T-helper 17 cell (primary cell): ENCODE measurements at regions not wholly inside any gene's neighbourhood (a gene's known extent, or its start where the extent isn't known, plus 50 kb on each side); places are given as distances from the start of the nearest gene placed in this dataset.

Source experiments
- ATAC-seq: fragments of 150-1000 bp; cut with Tn5 transposase; 2 replicates; pipeline ENCODE4 v1.10.0; 2021; ENCODE audit warnings: mild to moderate bottlenecking, moderate library complexity
- DNase-seq, 3 donors: peaks; one replicate each; pipeline versions ENCODE4 v3.0.0 to v3.0.0-alpha.2; 2020 to 2021
- H3K9me3 ChIP-seq: one replicate; pipeline ENCODE4 v1.7.0; 2013; ENCODE audit warnings: low read length, mild to moderate bottlenecking; ENCODE audit not compliant: control insufficient read depth, poor library complexity, severe bottlenecking
- H3K27ac Mint-ChIP-seq: one replicate; pipeline ENCODE4 v1.8.0; 2022; ENCODE audit warnings: mild to moderate bottlenecking, moderate library complexity, mixed read lengths
- H3K27me3 Mint-ChIP-seq: one replicate; pipeline ENCODE4 v1.8.0; 2022; ENCODE audit warnings: mixed read lengths
- H3K36me3 Mint-ChIP-seq: one replicate; pipeline ENCODE4 v1.8.0; 2022; ENCODE audit warnings: low read depth, mixed read lengths
- H3K4me1 Mint-ChIP-seq: one replicate; pipeline ENCODE4 v1.8.0; 2022; ENCODE audit warnings: mild to moderate bottlenecking, mixed read lengths
- H3K4me3 Mint-ChIP-seq: one replicate; pipeline ENCODE4 v1.8.0; 2022; ENCODE audit warnings: mild to moderate bottlenecking, moderate library complexity, mixed read lengths

DNA sequence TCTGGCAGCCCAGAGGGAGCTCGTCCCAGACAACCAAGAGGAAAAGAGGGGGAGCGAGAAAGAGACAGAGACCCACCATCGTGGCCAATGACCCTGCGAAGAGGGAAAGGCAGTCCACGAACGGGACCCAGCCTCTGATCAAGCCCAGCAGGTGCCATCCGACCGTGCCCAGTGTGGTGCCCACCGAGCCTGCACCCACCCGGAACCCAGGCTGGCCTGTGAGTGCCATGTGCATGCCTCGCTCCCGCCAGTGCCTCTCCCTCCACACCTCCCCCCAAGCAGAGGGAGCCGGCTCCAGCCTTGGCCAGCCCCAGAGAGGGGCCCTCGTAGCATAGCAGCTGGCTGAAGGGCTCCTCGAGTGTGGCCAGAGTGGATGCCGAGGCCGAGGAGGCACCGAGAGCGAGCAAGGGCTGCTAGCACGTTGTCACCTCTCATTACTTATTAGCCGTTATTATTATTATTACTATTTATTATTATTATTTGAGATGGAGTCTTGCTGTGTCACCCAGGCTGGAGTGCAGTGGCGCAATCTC, 130.7 kb upstream of the CHRM3 start:
- H3K4me1 Mint-ChIP-seq = no peaks in the 10 kb centered on the region
- no peaks in the 10 kb centered on the region for H3K36me3 Mint-ChIP-seq
- H3K27me3 Mint-ChIP-seq = peaks cover 7% of the 10 kb centered on the region
- H3K4me3 Mint-ChIP-seq = no peak overlapping the region
- ATAC-seq (no peak), DNase-seq (no peak)
- no peak overlapping the region for H3K27ac Mint-ChIP-seq
- no peaks in the 10 kb centered on the region for H3K9me3 ChIP-seq

DNA sequence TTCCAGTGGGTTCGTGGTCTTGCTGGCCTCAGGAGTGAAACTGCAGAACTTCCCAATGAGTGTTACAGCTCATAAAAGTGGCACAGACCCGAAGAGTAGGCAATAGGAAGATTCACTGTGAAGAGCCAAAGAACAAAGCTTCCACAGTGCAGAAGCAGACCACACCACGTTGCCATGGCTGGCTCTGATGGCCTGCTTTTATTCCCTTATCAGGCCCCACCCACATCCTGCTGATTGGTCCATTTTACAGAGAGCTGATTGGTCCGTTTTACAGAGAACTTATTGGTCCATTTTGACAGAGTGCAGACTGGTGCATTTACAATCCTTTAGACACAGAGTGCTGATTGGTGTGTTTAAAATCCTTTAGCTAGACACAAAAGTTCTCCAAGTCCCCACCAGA, 131.4 kb upstream of the CHRM3 start:
- peaks cover 7% of the 10 kb centered on the region for H3K27me3 Mint-ChIP-seq

DNA sequence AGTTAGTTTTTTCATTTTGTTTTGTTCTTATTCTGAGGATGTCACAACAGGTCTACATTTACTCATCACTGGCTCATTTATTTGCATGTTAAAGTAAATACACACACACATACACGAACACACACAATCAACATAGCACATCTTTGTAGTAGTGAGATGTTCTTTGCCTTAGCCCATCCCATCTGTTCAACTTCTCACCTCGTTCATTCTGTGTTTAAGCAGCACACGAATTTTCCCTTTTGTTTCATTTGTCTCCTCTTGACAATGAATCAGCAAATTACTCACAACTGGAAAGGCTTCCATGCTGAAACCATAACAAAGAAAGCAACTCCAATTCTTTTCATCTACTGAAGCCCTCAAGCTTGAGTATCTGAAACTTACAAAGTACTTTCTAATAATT, 133.3 kb upstream of the CHRM3 start:
- H3K9me3 ChIP-seq = no peaks in the 10 kb centered on the region
- H3K27ac Mint-ChIP-seq = no peak overlapping the region
- H3K4me1 Mint-ChIP-seq = no peaks in the 10 kb centered on the region
- no peaks in the 10 kb centered on the region for H3K27me3 Mint-ChIP-seq
- no peaks in the 10 kb centered on the region for H3K36me3 Mint-ChIP-seq
- no peak overlapping the region for H3K4me3 Mint-ChIP-seq
- no peak for ATAC-seq
- no peak for DNase-seq

More for the DNA sequence above, 131.4 kb upstream of the CHRM3 start:
- no peak overlapping the region for H3K27ac Mint-ChIP-seq
- no peak for DNase-seq
- H3K4me1 Mint-ChIP-seq = no peaks in the 10 kb centered on the region
- ATAC-seq = no peak
- no peak overlapping the region for H3K4me3 Mint-ChIP-seq
- H3K9me3 ChIP-seq = no peaks in the 10 kb centered on the region
- H3K36me3 Mint-ChIP-seq = no peaks in the 10 kb centered on the region

DNA sequence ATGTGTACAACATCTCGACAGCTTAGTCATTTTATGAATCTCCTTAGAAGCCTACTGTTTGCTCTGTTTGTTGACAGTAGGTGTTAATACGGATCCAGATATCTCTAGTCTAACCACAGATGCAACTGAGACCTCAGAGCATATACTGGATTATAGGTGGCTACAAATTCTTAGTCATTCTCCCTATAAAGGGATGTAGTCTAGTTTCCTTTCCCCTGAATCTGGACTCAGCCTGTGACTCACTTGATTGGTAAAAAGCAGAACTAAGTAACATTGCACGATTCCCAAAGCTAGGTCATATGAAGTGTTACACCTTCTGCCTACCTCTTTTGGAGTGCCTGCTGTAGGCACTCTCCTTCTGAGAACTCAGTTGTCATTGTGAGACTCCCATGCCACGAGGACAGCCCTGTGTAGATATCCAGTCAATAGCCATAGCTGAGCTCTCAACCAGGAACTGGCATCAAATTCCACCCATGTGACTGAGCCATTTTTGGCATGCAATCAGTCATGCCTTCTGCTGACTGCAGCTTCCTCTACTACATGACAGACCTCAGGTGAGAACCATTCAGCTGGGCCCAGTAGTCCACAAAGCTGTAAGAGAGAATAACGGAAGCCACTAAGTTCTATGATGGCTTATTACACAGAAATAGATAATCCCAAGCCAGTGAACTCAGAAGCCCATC, 135.9 kb upstream of the CHRM3 start:
- Mint-ChIP-seq H3K27me3 (no peaks in the 10 kb centered on the region), H3K36me3 (no peaks in the 10 kb centered on the region), H3K4me1 (no peaks in the 10 kb centered on the region), H3K27ac (no peak overlapping the region), H3K4me3 (no peak overlapping the region)
- ATAC-seq (no peak), DNase-seq (no peak)
- no peaks in the 10 kb centered on the region for H3K9me3 ChIP-seq

GRCh38 chr1:239247285-239247684, 139.1 kb upstream of the CHRM3 start:
- Mint-ChIP-seq H3K36me3 (no peaks in the 10 kb centered on the region), H3K27ac (no peak overlapping the region), H3K27me3 (no peaks in the 10 kb centered on the region), H3K4me3 (no peak overlapping the region), H3K4me1 (no peaks in the 10 kb centered on the region)
- DNase-seq (no peak), ATAC-seq (no peak)
- H3K9me3 ChIP-seq = no peaks in the 10 kb centered on the region

GRCh38 chr1:239244084-239244483, 142.3 kb upstream of the CHRM3 start:
- Mint-ChIP-seq H3K4me3 (no peak overlapping the region), H3K27ac (no peak overlapping the region), H3K36me3 (no peaks in the 10 kb centered on the region), H3K27me3 (no peaks in the 10 kb centered on the region), H3K4me1 (no peaks in the 10 kb centered on the region)
- DNase-seq (no peak), ATAC-seq (no peak)
- H3K9me3 ChIP-seq = no peaks in the 10 kb centered on the region

DNA sequence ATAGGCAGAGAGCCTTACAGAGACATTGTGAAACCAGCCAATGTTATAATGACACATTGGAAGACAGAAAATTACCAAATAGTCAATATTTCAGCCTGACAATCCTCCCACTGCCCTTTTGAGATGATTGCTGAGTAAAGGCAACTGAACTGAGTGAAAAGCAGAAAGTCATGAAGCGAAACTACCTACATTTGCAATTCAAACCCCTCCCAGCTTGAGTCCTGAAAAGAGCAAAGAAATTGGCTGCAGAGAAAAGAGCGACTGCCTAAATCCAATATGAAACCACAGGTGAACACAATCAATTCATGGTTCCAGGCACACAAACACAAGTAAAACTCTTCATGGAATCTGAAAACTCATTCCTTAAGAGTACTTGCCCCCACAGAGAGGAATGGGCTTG, 143.4 kb upstream of the CHRM3 start:
- H3K4me3 Mint-ChIP-seq = no peak overlapping the region
- H3K27me3 Mint-ChIP-seq = no peaks in the 10 kb centered on the region
- ATAC-seq (no peak), DNase-seq (no peak)
- H3K27ac Mint-ChIP-seq = no peak overlapping the region
- H3K36me3 Mint-ChIP-seq = no peaks in the 10 kb centered on the region
- no peaks in the 10 kb centered on the region for H3K4me1 Mint-ChIP-seq
- H3K9me3 ChIP-seq = no peaks in the 10 kb centered on the region

DNA sequence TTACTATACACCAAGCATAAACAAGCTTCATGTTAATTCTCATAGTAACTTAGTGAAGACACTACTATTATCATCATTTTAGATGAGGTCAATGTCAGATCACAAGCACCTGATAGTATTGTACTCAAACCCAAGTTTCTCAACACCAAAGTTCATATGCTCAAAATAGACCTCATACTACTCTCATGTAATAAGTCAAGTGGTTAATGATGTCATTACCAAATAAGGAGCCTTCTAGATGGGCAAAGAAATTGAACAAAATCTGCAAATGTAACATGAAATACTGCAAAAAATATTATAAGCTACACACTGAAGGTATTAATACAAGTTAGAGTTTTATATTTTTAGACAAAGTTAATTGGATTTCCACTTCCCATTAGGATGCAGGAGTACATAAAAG, 144.0 kb upstream of the CHRM3 start:
- Mint-ChIP-seq H3K27me3 (no peaks in the 10 kb centered on the region), H3K4me3 (no peak overlapping the region), H3K27ac (no peak overlapping the region), H3K4me1 (no peaks in the 10 kb centered on the region), H3K36me3 (no peaks in the 10 kb centered on the region)
- ATAC-seq (no peak), DNase-seq (no peak)
- no peaks in the 10 kb centered on the region for H3K9me3 ChIP-seq

DNA sequence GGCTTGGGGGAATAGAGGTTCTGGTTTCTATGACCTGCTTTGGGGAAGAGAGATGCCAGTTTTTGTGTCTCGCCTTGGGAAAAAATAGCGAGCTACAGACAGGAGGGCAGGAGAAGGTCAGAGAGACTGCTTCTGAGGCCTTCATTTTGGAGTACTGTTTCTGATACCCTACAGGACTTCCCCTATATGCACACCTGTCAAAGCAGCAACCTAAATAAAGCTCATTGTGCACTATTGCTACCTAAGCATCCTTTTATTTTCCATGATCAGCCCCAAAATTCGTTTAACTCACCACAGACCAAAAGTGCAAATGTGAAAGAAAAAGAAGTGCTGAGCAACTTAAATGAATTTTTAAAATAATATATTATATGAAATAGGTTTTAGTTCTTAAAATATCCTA, 145.6 kb upstream of the CHRM3 start:
- no peaks in the 10 kb centered on the region for H3K9me3 ChIP-seq
- no peak for ATAC-seq
- no peaks in the 10 kb centered on the region for H3K4me1 Mint-ChIP-seq
- H3K27me3 Mint-ChIP-seq = no peaks in the 10 kb centered on the region
- DNase-seq = no peak
- no peak overlapping the region for H3K27ac Mint-ChIP-seq
- H3K36me3 Mint-ChIP-seq = no peaks in the 10 kb centered on the region
- no peak overlapping the region for H3K4me3 Mint-ChIP-seq

DNA sequence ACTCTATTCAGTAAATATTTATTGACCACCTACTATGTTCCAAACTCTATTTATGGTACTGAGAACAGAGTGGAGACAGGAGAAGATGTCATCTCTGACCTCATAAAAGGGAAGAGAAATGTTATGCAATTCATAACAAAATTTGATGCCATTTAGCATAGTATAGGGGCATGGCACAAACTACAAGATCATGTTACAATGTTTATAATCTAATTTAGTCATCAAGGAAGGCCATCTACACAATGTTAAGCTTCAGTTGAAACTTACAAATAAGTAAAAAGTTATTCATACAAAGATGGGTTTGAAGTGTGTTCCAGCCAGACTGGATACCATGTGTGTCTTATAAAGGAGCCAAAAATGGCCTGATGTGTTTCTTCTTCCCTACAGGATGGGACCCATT, 146.8 kb upstream of the CHRM3 start:
- no peak for ATAC-seq
- H3K9me3 ChIP-seq = no peaks in the 10 kb centered on the region
- Mint-ChIP-seq H3K4me1 (no peaks in the 10 kb centered on the region), H3K27me3 (no peaks in the 10 kb centered on the region), H3K36me3 (no peaks in the 10 kb centered on the region), H3K27ac (no peak overlapping the region), H3K4me3 (no peak overlapping the region)
- DNase-seq = no peak

GRCh38 chr1:239237912-239238311, 148.5 kb upstream of the CHRM3 start:
- H3K36me3 Mint-ChIP-seq = no peaks in the 10 kb centered on the region
- no peak overlapping the region for H3K27ac Mint-ChIP-seq
- no peaks in the 10 kb centered on the region for H3K9me3 ChIP-seq
- no peaks in the 10 kb centered on the region for H3K27me3 Mint-ChIP-seq
- H3K4me3 Mint-ChIP-seq = no peak overlapping the region
- ATAC-seq (no peak), DNase-seq (no peak)
- H3K4me1 Mint-ChIP-seq = no peaks in the 10 kb centered on the region

DNA sequence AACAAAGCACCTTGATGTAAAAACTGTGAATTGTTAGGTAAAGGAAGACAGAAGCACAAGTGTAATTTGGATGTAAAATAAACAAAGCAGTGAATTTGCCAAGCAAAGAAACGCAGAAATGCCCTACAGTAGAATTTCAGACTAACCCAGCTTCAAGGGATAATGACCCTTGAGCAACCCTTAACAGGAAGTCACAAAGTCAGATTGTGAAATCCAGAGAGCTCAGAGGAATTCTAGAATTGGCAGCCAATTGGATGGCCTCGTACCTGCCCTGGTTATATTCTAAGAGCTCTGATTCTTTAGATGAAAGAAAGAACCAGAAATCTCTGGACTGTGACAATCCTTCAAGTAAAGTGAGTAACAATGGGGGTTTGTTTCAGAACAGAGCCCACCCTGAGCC, 152.7 kb upstream of the CHRM3 start:
- no peaks in the 10 kb centered on the region for H3K9me3 ChIP-seq
- Mint-ChIP-seq H3K36me3 (no peaks in the 10 kb centered on the region), H3K27me3 (no peaks in the 10 kb centered on the region), H3K4me3 (no peak overlapping the region), H3K27ac (no peak overlapping the region), H3K4me1 (no peaks in the 10 kb centered on the region)
- ATAC-seq (no peak), DNase-seq (no peak)

GRCh38 chr1:239232921-239233320, 153.4 kb upstream of the CHRM3 start:
- H3K4me3 Mint-ChIP-seq = no peak overlapping the region
- no peaks in the 10 kb centered on the region for H3K27me3 Mint-ChIP-seq
- H3K27ac Mint-ChIP-seq = no peak overlapping the region
- DNase-seq = no peak
- no peaks in the 10 kb centered on the region for H3K36me3 Mint-ChIP-seq
- H3K9me3 ChIP-seq = no peaks in the 10 kb centered on the region
- ATAC-seq = no peak
- no peaks in the 10 kb centered on the region for H3K4me1 Mint-ChIP-seq

GRCh38 chr1:239228451-239228850, 157.9 kb upstream of the CHRM3 start:
- no peak overlapping the region for H3K27ac Mint-ChIP-seq
- no peaks in the 10 kb centered on the region for H3K27me3 Mint-ChIP-seq
- no peaks in the 10 kb centered on the region for H3K9me3 ChIP-seq
- DNase-seq (no peak), ATAC-seq (no peak)
- no peak overlapping the region for H3K4me3 Mint-ChIP-seq
- no peaks in the 10 kb centered on the region for H3K4me1 Mint-ChIP-seq
- H3K36me3 Mint-ChIP-seq = no peaks in the 10 kb centered on the region
